ENCODE measurements at regions not wholly inside any gene's neighbourhood (a gene's known extent, or its start where the extent isn't known, plus 50 kb on each side); places are given as distances from the start of the nearest gene placed in this dataset.
A peak's percentile ranks its signal among the peaks of the same experiment; 100 is the strongest.

- Histone ChIP-seq H3K27me3 (ENCODE audit: insufficient read depth, low read depth, low read length) (no peaks in the 10 kb centered on the region), H3K9me2 (ENCODE audit: insufficient read depth, low read length) (no peaks in the 10 kb centered on the region), H3F3A (ENCODE audit: insufficient read depth, low read length, poor library complexity, severe bottlenecking) (no peaks in the 10 kb centered on the region), H4K20me1 (ENCODE audit: insufficient read depth) (no peaks in the 10 kb centered on the region), H2AFZ (ENCODE audit: low read depth, low read length) (no peak overlapping the region), H3K4me2 (ENCODE audit: low read length) (no peak overlapping the region), H3K4me3 (ENCODE audit: low read length) (no peak overlapping the region), H3K9ac (ENCODE audit: low read length) (no peak overlapping the region), H3K79me2 (replicated peaks; ENCODE audit: insufficient read depth, low read length) (no peaks in the 10 kb centered on the region), H3K27ac (ENCODE audit: low read length) (no peak overlapping the region), H3K36me3 (ENCODE audit: insufficient read depth, low read length) (no peaks in the 10 kb centered on the region), H3K9me3 (ENCODE audit: low read length) (no peaks in the 10 kb centered on the region)
- no peak for TF ChIP-seq RAD21 (conservative IDR thresholded peaks at IDR 0.05)
- TF ChIP-seq POLR2AphosphoS5 (IDR thresholded peaks at IDR 0.05), result no peak
- TF ChIP-seq MXI1 (conservative IDR thresholded peaks at IDR 0.05; ENCODE audit: poor library complexity, severe bottlenecking), result no peak
- TF ChIP-seq SMC3 (conservative IDR thresholded peaks at IDR 0.05; ENCODE audit: poor library complexity), result no peak
- TF ChIP-seq EZH2 (IDR thresholded peaks at IDR 0.05; ENCODE audit: borderline replicate concordance, insufficient read depth, low read length, poor library complexity, severe bottlenecking), result no peak
- no peak for TF ChIP-seq REST (IDR thresholded peaks at IDR 0.05; ENCODE audit: borderline replicate concordance)
Observed at GRCh38 chr7:48839108-48839507, 85.2 kb upstream of the CDC14C start.

- Histone ChIP-seq H3K9me3 (ENCODE audit: low read length) (no peaks in the 10 kb centered on the region), H4K20me1 (ENCODE audit: insufficient read depth) (no peaks in the 10 kb centered on the region), H3K27ac (ENCODE audit: low read length) (no peak overlapping the region), H3F3A (ENCODE audit: insufficient read depth, low read length, poor library complexity, severe bottlenecking) (no peaks in the 10 kb centered on the region), H3K4me3 (ENCODE audit: low read length) (no peak overlapping the region), H3K4me2 (ENCODE audit: low read length) (no peak overlapping the region), H3K27me3 (ENCODE audit: insufficient read depth, low read depth, low read length) (no peaks in the 10 kb centered on the region), H3K9me2 (ENCODE audit: insufficient read depth, low read length) (no peaks in the 10 kb centered on the region), H3K36me3 (ENCODE audit: insufficient read depth, low read length) (no peaks in the 10 kb centered on the region), H3K9ac (ENCODE audit: low read length) (no peak overlapping the region), H2AFZ (ENCODE audit: low read depth, low read length) (no peak overlapping the region), H3K79me2 (replicated peaks; ENCODE audit: insufficient read depth, low read length) (no peaks in the 10 kb centered on the region)
- TF ChIP-seq REST (IDR thresholded peaks at IDR 0.05; ENCODE audit: borderline replicate concordance), result peak; percentile 82
- TF ChIP-seq EZH2 (IDR thresholded peaks at IDR 0.05; ENCODE audit: borderline replicate concordance, insufficient read depth, low read length, poor library complexity, severe bottlenecking), result no peak
- TF ChIP-seq SMC3 (conservative IDR thresholded peaks at IDR 0.05; ENCODE audit: poor library complexity), result peak; percentile 15
- TF ChIP-seq CTCF (IDR thresholded peaks at IDR 0.05; ENCODE audit: poor library complexity, severe bottlenecking), result no peak
- TF ChIP-seq MXI1 (conservative IDR thresholded peaks at IDR 0.05; ENCODE audit: poor library complexity, severe bottlenecking), result no peak
- peak; percentile 97 for TF ChIP-seq EP300 (conservative IDR thresholded peaks at IDR 0.05; ENCODE audit: poor library complexity, severe bottlenecking)
- peak; percentile 86 for TF ChIP-seq POLR2AphosphoS5 (IDR thresholded peaks at IDR 0.05)
Observed at GRCh38 chr7:48841739-48842138, 82.6 kb upstream of the CDC14C start.
